Hepatocyte (in vitro differentiated cells): ENCODE measurements at regions not wholly inside any gene's neighbourhood (a gene's known extent, or its start where the extent isn't known, plus 50 kb on each side); places are given as distances from the start of the nearest gene placed in this dataset.

Source experiments
- DNase-seq: peaks from one replicate; pipeline ENCODE4 v3.0.0-alpha.2; 2016; ENCODE audit warnings: low spot score
- H2AFZ ChIP-seq: fragments of 200-600 bp; sonication (generic); 2 replicates; pipeline ENCODE4 v1.6.0; 2016; ENCODE audit warnings: antibody characterized with exemption, mild to moderate bottlenecking
- H3K27ac ChIP-seq: fragments of 200-600 bp; sonication (generic); 2 replicates; pipeline ENCODE4 v1.5.1; 2016; ENCODE audit warnings: mild to moderate bottlenecking
- H3K27me3 ChIP-seq: fragments of 200-600 bp; sonication (generic); 2 replicates; pipeline ENCODE4 v1.6.1; 2016
- H3K36me3 ChIP-seq: fragments of 200-600 bp; sonication (generic); replicated peaks from 2 replicates; pipeline ENCODE4 v1.5.1; 2016; ENCODE audit warnings: low read depth; ENCODE audit not compliant: insufficient read depth
- H3K4me1 ChIP-seq: fragments of 200-600 bp; sonication (generic); 2 replicates; pipeline ENCODE4 v1.5.1; 2016; ENCODE audit warnings: mild to moderate bottlenecking, moderate library complexity; ENCODE audit not compliant: insufficient read depth
- H3K4me2 ChIP-seq: fragments of 200-600 bp; sonication (generic); 2 replicates; pipeline ENCODE4 v1.6.0; 2016
- H3K4me3 ChIP-seq: fragments of 200-600 bp; sonication (generic); 2 replicates; pipeline ENCODE4 v1.5.1; 2016; ENCODE audit warnings: mild to moderate bottlenecking
- H3K79me2 ChIP-seq: fragments of 200-600 bp; sonication (generic); 2 replicates; pipeline ENCODE4 v1.6.0; 2017; ENCODE audit warnings: mild to moderate bottlenecking
- H3K9me2 ChIP-seq: fragments of 200-600 bp; sonication (generic); replicated peaks from 2 replicates; pipeline ENCODE4 v1.6.0; 2017; ENCODE audit warnings: mild to moderate bottlenecking; ENCODE audit not compliant: insufficient read depth
- H3K9me3 ChIP-seq: fragments of 200-600 bp; sonication (generic); 2 replicates; pipeline ENCODE4 v1.5.1; 2016; ENCODE audit warnings: low read depth, mild to moderate bottlenecking
- H4K20me1 ChIP-seq: fragments of 200-600 bp; sonication (generic); 2 replicates; pipeline ENCODE4 v1.6.0; 2016; ENCODE audit warnings: mild to moderate bottlenecking; ENCODE audit not compliant: insufficient read depth, poor library complexity, severe bottlenecking
- EZH2 ChIP-seq: fragments of 200-600 bp; sonication (generic); IDR thresholded peaks from 2 replicates; pipeline ENCODE4 v1.6.1; 2016; ENCODE audit warnings: antibody characterized with exemption, mild to moderate bottlenecking, borderline replicate concordance
- EZH2phosphoT487 ChIP-seq: fragments of 200-600 bp; sonication (generic); IDR thresholded peaks from one replicate; pipeline ENCODE4 v1.6.1; 2018; ENCODE audit warnings: antibody characterized with exemption, mild to moderate bottlenecking, low read depth, moderate library complexity; ENCODE audit not compliant: unreplicated experiment, severe bottlenecking
- WGBS: methylation state at CpG from one replicate; pipeline ENCODE4 v1.1.6; 2016; ENCODE audit warnings: low lambda C conversion rate; ENCODE audit errors: missing lambda C conversion rate; 5-methylcytosine and 5-hydroxymethylcytosine counted together
- TF ChIP-seq, protein P1 (sequence below): fragments of 200-600 bp; sonication (generic); IDR thresholded peaks from 2 replicates; pipeline ENCODE4 v1.5.1; 2016; ENCODE audit warnings: antibody characterized with exemption, mild to moderate bottlenecking; ENCODE audit not compliant: poor library complexity

- Histone ChIP-seq H3K4me1 (peaks cover 45% of the 10 kb centered on the region), H3K27ac (peak overlapping the region; percentile 83), H3K36me3 (no peaks in the 10 kb centered on the region), H3K4me3 (no peak overlapping the region), H3K4me2 (peak overlapping the region; percentile 59), H3K79me2 (peaks cover 3% of the 10 kb centered on the region), H3K9me2 (no peaks in the 10 kb centered on the region), H3K9me3 (no peaks in the 10 kb centered on the region), H2AFZ (no peak overlapping the region), H4K20me1 (no peaks in the 10 kb centered on the region), H3K27me3 (peaks cover 18% of the 10 kb centered on the region)
- TF ChIP-seq, protein P1, sequence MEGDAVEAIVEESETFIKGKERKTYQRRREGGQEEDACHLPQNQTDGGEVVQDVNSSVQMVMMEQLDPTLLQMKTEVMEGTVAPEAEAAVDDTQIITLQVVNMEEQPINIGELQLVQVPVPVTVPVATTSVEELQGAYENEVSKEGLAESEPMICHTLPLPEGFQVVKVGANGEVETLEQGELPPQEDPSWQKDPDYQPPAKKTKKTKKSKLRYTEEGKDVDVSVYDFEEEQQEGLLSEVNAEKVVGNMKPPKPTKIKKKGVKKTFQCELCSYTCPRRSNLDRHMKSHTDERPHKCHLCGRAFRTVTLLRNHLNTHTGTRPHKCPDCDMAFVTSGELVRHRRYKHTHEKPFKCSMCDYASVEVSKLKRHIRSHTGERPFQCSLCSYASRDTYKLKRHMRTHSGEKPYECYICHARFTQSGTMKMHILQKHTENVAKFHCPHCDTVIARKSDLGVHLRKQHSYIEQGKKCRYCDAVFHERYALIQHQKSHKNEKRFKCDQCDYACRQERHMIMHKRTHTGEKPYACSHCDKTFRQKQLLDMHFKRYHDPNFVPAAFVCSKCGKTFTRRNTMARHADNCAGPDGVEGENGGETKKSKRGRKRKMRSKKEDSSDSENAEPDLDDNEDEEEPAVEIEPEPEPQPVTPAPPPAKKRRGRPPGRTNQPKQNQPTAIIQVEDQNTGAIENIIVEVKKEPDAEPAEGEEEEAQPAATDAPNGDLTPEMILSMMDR: no peak
- TF ChIP-seq EZH2 (no peak), EZH2phosphoT487 (no peak)
- DNase-seq: peak; percentile 51
- 28% methylated on average over 31 of the region's 31 CpGs for WGBS
Observed at GRCh38 chr16:86297866-86298757, 212.2 kb upstream of the FOXF1 start.

DNA sequence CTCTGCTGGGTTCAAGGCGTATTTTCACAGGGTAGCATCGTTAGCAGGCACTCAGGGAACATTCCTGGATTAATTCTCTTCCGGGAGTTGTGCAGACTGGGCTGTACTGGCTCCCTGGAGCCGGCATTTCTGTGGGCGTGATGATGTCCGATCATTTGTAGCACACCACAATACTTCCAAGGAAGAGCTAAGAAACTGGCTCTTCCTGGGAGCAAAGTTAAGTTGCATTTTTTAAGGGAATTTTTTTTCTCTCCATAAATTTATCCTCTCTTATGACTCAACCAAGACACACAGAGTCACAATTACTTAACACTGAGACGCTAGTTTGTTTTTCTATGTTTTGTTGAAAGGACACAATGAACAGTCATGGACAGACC is 211.6 kb upstream of the FOXF1 start:
- no peaks in the 10 kb centered on the region for H3K9me2 ChIP-seq
- DNase-seq: peak; percentile 57
- H2AFZ ChIP-seq: no peak overlapping the region
- H3K27ac ChIP-seq: peak overlapping the region; percentile 83
- H3K79me2 ChIP-seq: peaks cover 3% of the 10 kb centered on the region
- H3K36me3 ChIP-seq: no peaks in the 10 kb centered on the region
- H4K20me1 ChIP-seq: no peaks in the 10 kb centered on the region
- no peaks in the 10 kb centered on the region for H3K9me3 ChIP-seq
- peaks cover 41% of the 10 kb centered on the region for H3K4me1 ChIP-seq
- no peak for TF ChIP-seq EZH2
- TF ChIP-seq EZH2phosphoT487: no peak
- TF ChIP-seq, protein P1: no peak
- 28% methylated on average over 7 of the region's 7 CpGs for WGBS
- H3K4me2 ChIP-seq: peak overlapping the region; percentile 59
- peaks cover 13% of the 10 kb centered on the region for H3K27me3 ChIP-seq
- no peak overlapping the region for H3K4me3 ChIP-seq

- H2AFZ ChIP-seq: no peak overlapping the region
Observed at GRCh38 chr16:86299882-86300610, 210.3 kb upstream of the FOXF1 start.

More at GRCh38 chr16:86299882-86300610, 210.3 kb upstream of the FOXF1 start:
- H3K36me3 ChIP-seq: no peaks in the 10 kb centered on the region
- H3K9me3 ChIP-seq: no peaks in the 10 kb centered on the region
- peaks cover 3% of the 10 kb centered on the region for H3K79me2 ChIP-seq
- H3K4me2 ChIP-seq: peak overlapping the region; percentile 70
- H3K4me1 ChIP-seq: peaks cover 31% of the 10 kb centered on the region
- H3K4me3 ChIP-seq: no peak overlapping the region
- H4K20me1 ChIP-seq: no peaks in the 10 kb centered on the region
- TF ChIP-seq, protein P1: no peak
- TF ChIP-seq EZH2 (no peak), EZH2phosphoT487 (no peak)
- H3K9me2 ChIP-seq: no peaks in the 10 kb centered on the region
- no peak for DNase-seq
- H3K27me3 ChIP-seq: peaks cover 10% of the 10 kb centered on the region
- WGBS: 80% methylated on average over 18 of the region's 18 CpGs
- peak overlapping the region; percentile 83 for H3K27ac ChIP-seq
